ENCODE measurements at regions not wholly inside any gene's neighbourhood (a gene's known extent, or its start where the extent isn't known, plus 50 kb on each side); places are given as distances from the start of the nearest gene placed in this dataset.
"Not testable (repeated sequence)": the region's sequence is repeated elsewhere in the genome, so short reads cannot be mapped to it uniquely, and the experiment has no call there.

DNA sequence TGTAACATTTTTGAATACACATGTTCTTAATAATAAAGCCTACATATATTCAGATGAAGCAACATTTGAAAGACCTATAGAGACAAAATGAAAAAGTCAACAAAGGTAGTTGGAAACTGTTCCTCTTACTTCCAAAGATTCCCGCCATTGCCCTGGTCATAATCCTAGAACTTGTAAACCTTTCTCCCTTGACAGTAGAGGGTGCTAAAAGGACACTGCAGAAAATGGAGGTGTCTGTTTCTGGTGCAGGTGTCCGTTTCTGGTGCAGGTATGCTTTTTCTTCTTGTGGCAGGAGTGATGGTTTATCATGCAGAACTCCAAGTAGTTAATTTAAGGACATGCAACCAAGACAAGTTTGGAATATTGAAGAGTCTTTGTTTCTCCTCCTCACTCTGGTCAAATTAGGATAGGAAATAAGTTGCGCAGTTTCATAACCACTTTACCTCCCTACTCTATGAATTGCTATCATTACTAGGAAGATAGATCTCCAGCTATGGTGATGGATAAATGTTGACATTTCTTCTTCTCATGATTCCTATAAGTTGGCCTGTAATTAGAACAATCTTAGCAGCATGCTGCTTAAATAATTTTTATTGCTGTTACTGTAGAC lies 56.0 kb upstream of the FAM174A start:
- peak; percentile 53 for DNase-seq

DNA sequence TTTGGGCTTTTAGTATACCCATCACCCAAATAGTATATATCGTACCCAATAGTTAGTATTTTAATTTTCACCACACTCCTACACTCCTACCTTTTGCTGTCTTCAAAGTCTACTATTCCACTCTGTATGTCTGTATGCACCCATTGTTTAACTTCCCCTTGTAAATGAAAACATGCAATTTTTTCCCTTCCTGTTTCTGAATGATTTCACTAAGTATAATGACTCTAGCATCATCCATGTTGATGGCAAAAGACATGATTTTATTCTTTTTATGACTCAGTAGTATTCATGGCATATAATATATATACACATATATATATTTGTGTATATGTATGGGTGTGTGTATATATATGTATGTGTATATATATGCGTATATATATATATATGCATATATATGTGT lies 63.1 kb upstream of the FAM174A start:
- DNase-seq: no peak

DNA sequence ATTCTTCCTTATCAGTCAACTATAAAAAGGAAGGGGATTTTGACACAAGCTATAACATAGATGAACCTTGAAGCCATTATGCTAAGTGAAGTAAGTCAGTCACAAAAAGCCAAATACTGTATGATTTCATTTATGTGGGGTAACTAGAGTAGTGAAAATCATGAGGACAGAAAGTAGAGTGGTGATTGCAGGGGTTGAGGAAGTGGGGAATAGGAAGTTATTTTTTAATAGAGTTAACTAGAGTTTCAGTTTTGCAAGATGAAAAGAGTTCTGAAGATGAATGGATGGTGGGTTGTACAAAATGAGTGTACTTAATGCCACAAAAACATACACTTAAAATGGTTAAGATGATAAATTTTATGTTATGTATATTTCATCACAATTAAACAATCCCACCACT lies 65.4 kb upstream of the FAM174A start:
- no peak for DNase-seq

- no peak for DNase-seq
Observed at GRCh38 chr5:100464418-100464817, 70.8 kb upstream of the FAM174A start.

DNA sequence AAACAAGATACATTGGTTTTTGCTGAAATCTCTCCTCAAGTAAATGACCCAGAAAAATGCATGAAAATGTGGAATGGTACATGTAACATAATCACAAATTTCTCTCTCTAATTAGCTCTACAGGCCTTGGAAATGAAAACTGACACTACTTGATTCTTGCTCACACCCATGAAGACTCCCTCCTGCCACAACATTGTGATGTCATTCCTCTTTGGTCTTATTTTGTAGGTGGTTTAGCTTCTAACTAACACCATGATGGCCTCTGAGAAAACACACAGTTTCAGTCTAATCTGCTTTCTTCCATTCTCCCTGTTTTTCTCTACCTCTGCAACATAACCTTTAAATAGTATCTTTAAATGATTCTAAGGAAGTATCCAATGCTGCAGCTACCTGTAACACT lies 78.6 kb upstream of the FAM174A start:
- no peak for DNase-seq

DNA sequence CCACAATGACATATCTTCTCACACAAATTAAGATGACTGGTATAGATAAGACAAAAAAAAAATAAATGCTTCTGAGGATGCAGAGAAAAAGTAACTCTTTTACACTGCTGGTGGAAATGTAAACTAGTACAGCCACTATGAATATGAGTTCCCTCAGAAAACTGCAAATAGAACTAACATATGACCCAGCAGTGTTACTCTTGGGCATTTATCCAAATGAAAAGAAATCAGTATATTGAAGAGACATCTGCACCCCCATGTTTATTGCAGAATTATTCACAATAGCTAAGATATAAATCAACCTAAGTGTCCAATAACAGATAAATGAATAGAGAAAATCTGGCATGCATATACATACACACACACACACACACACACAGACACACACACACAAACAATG lies 83.0 kb upstream of the FAM174A start:
- no peak for DNase-seq

- no peak for DNase-seq
Observed at GRCh38 chr5:100448111-100448528, 87.1 kb upstream of the FAM174A start.

- no peak for DNase-seq
Observed at GRCh38 chr5:100446879-100447430, 88.2 kb upstream of the FAM174A start.

DNA sequence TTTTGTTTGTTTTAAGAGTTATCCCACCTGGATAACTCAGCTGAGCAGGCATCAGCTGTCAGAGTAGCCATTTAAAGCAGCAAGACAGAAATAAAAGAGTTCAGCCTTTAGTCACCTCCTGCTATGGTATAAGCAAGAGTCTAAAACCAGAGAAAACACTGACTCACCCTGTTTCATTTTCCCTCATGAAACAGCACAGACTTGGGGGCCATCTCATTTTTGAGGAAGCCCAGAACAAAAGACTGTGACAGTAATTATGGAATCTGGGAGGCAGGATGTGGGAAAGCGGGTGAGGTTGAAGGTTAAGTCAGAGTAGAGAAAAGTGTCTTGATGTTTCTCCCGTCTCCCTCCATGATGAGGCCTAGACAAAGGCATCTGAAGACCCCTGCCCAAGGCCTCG lies 90.2 kb upstream of the FAM174A start:
- DNase-seq: no peak

DNA sequence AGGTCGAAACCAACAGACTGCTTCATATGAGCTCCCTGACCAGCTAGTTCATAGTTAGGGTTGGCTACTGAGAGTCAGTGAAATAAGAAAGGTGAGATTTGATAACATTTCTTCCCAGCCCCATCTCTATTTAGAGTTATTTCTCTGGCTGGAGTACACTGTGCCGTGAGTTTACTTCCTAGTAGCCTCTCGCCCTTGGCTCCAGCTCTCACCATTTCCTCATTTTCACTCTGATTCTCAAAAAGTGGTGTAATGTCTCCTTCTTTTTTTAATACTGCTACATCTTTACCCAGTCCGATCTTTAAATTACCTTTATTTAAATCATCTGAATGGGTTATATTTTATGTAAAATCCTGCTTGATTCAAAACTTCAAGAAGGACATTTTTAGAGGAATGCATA lies 100.4 kb upstream of the FAM174A start:
- DNase-seq: no peak

DNA sequence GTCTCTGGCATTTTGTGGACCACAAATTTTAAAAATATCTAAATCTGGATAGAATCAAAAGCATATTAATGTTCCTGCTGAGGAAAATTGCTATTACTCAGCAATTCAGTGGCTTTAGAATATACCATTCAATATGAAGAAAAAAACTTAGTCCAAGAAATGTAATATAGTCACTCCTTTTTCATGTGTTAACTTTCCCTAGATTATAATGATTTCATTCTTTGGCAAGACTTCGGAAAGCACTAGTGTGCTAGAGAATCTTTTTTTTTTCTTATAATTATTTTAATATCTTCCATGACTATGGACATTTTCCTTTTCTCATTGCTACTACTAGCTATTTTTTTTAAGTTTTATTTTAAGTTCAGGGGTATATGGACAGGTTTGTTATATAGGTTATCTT lies 102.4 kb upstream of the FAM174A start:
- DNase-seq: no peak

DNA sequence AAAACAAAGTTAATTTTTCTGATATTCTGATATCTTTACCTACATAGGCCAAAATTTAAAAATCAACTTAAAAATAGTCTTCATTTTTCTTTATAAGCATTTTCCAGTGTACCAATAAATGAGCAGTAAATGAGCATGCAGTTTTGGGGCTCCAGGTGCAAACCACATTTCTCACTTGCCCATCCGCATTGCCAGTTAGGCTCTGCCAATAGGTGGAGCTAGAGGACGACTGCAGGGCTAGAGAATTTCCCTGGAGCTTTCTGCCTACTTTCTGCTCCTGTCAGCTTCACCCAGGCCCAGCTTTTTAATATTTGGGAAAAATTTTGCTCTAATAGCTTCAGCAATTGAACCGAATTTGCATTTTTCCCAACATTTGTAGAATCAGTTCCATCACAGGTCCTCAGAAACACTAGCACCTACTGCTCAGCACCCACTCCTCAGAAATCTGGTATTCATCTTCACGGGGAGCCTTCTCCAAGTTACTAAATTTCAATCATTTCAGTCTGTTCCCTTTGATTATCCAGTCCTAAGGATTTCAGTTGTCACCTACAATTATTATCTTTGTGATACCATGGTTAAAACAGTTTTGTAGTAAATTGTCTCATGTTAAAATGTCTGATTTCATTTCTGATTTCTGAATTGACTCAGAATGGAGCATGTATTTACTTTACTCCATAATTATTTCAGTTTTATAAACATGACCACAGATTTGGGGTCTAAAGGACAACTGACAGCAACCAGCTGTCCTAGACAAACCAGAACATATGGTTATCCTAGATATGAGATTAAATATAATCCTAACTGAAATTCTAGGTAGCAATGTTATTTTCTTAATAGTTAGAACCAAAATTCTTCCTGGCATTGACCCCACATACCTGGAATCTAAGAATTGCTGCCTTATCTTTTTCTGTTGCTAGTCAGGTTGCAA lies 104.6 kb upstream of the FAM174A start:
- DNase-seq: peak; percentile 63

DNA sequence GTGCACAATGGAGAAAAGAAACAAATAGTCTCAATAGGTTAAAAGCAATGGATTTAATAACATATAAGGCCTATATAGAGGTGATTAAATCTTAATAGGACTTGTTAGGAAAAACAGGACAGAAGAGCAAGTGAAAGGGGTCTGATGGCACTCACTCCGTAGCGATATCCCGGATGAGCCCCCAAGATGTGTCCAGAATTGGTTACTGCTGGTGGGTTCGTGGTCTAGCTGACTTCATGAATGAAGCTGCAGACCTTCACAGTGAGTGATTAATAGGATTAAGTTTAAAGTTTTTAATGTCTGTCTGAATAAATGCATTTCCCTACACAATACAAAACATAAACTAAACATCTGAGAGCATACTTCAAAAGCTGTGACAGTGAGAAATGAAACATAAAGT lies 110.4 kb upstream of the FAM174A start:
- DNase-seq: no peak

- DNase-seq: no peak
Observed at GRCh38 chr5:100424017-100424416, 111.2 kb upstream of the FAM174A start.

GRCh38 chr5:100423330-100423729 lies 111.8 kb upstream of the FAM174A start:
- no peak for DNase-seq

GRCh38 chr5:100421360-100421759 lies 113.8 kb upstream of the FAM174A start:
- no peak for DNase-seq

- DNase-seq: no peak
Observed at GRCh38 chr5:100418231-100418630, 116.9 kb upstream of the FAM174A start.

DNA sequence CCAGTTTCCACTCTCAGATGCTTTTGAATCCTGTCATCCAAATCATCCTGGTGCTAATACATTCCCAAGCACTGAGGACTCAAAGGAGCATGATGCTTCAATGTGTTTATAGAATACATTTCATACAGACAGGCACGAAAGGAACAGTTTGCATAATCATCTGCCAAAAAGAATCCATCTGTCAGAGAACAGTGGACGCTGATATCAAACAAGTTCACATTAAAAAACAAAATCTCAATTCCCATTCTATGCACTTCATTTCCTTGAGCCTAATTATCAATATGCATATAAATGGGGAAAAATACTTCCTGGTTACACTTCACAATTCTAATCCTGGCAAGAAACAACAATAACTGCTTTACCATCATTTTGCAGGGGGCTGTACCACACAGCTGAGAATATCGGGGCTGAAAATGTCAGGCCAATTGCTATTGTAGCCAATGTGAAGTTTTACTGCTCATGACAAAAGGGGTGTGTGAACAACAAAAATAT lies 125.5 kb upstream of the FAM174A start:
- no peak for DNase-seq

DNA sequence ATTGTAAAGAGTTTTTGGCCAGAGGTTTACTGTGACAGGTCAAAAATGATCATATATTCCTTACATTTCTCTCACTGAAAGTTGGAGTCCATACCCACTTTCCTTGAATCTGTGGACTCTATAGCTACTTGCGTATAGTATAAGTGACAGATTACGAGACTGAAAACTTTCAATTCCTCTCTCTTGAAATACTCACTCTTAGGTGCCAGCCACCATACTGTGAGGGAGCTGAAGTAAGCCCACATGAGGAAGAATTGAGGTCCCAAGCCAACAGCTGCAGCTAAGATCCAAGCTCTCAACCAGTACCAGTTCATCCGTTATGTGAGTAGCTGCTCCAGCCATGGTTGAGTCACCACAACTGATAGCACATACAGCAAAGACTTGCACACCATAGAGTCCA lies 128.1 kb upstream of the FAM174A start:
- no peak for DNase-seq

- no peak for DNase-seq
Observed at GRCh38 chr5:100406640-100407039, 128.5 kb upstream of the FAM174A start.

DNA sequence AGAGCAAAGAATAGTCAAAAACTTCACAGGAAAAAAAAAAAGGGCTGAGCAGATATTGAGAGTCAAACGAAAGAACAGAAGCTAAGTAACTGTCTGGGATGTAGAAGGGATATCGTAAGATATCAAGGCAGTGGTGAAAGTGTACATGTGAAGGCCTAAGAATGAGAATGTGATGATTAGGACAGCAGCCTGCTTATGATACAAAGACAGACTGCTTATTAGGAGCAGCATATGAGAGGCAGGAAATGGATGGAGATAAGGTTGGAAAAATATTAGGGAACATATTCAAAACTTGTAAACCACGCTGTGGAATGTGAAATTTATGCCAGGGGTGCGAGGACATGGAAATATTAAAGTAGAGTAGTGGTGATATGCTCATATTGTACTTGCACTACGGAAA lies 133.1 kb upstream of the FAM174A start:
- no peak for DNase-seq

DNA sequence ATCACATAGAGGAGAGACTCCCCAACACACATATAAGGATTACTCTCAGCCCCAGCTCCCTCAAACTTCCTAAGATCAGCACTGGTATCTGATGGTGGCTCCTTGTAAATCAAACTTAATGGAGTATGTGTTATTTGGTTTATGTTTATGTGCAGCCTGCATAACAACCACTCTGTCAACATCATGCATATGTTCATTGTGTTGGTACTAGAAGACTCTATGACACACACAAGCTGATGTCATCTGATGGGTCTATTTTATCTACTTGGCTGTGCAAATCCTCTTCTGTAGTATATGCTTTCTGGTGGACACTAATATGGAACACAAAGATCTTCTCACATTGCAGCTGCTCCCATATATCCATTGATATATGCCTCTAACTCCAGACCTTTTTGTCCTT lies 134.0 kb upstream of the FAM174A start:
- DNase-seq: no peak

DNA sequence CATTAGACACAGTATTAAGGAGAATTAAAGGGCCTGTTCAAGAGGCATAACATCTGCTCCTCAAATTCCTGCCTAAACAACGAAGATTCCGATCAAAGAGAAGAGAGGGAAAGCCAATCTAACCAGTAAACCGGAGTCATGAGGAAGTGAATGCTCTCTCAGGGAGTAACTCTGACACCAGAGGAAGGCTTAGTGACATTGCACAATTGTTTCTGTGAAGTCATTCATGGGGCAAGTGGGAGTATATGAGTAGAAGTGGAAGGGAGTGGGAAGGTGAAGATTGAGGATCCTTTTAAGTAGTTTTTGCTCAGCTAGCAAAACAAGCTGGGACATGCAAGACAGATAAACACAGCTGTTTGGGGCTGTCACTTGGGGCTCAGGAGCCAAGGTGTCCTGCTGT lies 136.4 kb upstream of the FAM174A start:
- not testable (repeated sequence) for DNase-seq

All from dermis blood vessel endothelial cell (primary cell).